Sciatic nerve (tissue), 2 donors: ENCODE measurements at regions not wholly inside any gene's neighbourhood (a gene's known extent, or its start where the extent isn't known, plus 50 kb on each side); places are given as distances from the start of the nearest gene placed in this dataset.
"Not testable (repeated sequence)": the region's sequence is repeated elsewhere in the genome, so short reads cannot be mapped to it uniquely, and the experiment has no call there.

Source experiments
- ATAC-seq: fragments of 200-7000 bp; cut with Tn5 transposase; one replicate; pipeline ENCODE4 v1.9.1; 2020; ENCODE audit warnings: mild to moderate bottlenecking, moderate library complexity
- DNase-seq: peaks from one replicate; pipeline ENCODE4 v3.0.0-alpha.2; 2020; ENCODE audit warnings: low spot score
- intact Hi-C: fragments of 100-400 bp; cut with DNase I; formaldehyde crosslinking; loops from one replicate; pipeline ENCODE4 v1.14.2; 2022
- donor health status: DM: no; HTN: no; CAD: no.
- donor health status: DM: no; HTN: no; CAD: no.

GRCh38 chr6:140153703-140154102 is 779.3 kb upstream of the CITED2 start:
- intact Hi-C loops, result no loop called here
- no peak for DNase-seq
- ATAC-seq, result no peak

GRCh38 chr6:140147825-140148814 is 773.7 kb upstream of the CITED2 start:
- intact Hi-C loops, DNase-seq, ATAC-seq: not testable (repeated sequence)

- DNase-seq (no peak), ATAC-seq (peak; percentile 57)
- intact Hi-C loops, result no loop called here
These were observed 766.4 kb upstream of the CITED2 start for GRCh38 chr6:140140891-140141290.

GRCh38 chr6:140138311-140139010 is 764.0 kb upstream of the CITED2 start:
- ATAC-seq, result no peak
- no peak for DNase-seq
- intact Hi-C loops, result no loop called here

GRCh38 chr6:140134224-140134623 is 759.8 kb upstream of the CITED2 start:
- intact Hi-C loops, result no loop called here
- ATAC-seq (no peak), DNase-seq (no peak)

GRCh38 chr6:140130074-140130473 is 755.6 kb upstream of the CITED2 start:
- DNase-seq (no peak), ATAC-seq (no peak)

GRCh38 chr6:140124498-140124897 is 750.0 kb upstream of the CITED2 start:
- DNase-seq (no peak), ATAC-seq (no peak)
- intact Hi-C loops, result no loop called here

More at GRCh38 chr6:140130074-140130473, 755.6 kb upstream of the CITED2 start:
- intact Hi-C loops, result no loop called here

GRCh38 chr6:140108167-140108566 is 733.7 kb upstream of the CITED2 start:
- ATAC-seq (no peak), DNase-seq (no peak)
- intact Hi-C loops, result no loop called here

GRCh38 chr6:140107216-140107615 is 732.8 kb upstream of the CITED2 start:
- intact Hi-C loops, result no loop called here
- ATAC-seq, result no peak
- no peak for DNase-seq

- no peak for DNase-seq
- peak; percentile 75 for ATAC-seq
- intact Hi-C loops, result no loop called here
These were observed 731.4 kb upstream of the CITED2 start for GRCh38 chr6:140105857-140106256.

- ATAC-seq, result no peak
- intact Hi-C loops, result no loop called here
- DNase-seq, result no peak
These were observed 730.8 kb upstream of the CITED2 start for GRCh38 chr6:140105241-140105640.

- ATAC-seq, result no peak
- intact Hi-C loops, result no loop called here
- DNase-seq, result no peak
These were observed 727.4 kb upstream of the CITED2 start for GRCh38 chr6:140101818-140102217.

- ATAC-seq (no peak), DNase-seq (no peak)
- intact Hi-C loops, result no loop called here
These were observed 726.9 kb upstream of the CITED2 start for GRCh38 chr6:140101367-140101766.

- ATAC-seq (no peak), DNase-seq (no peak)
- intact Hi-C loops, result no loop called here
These were observed 721.1 kb upstream of the CITED2 start for GRCh38 chr6:140095532-140095931.

GRCh38 chr6:140091895-140092294 is 717.4 kb upstream of the CITED2 start:
- DNase-seq (no peak), ATAC-seq (no peak)
- intact Hi-C loops, result no loop called here

GRCh38 chr6:140090871-140091270 is 716.4 kb upstream of the CITED2 start:
- ATAC-seq (no peak), DNase-seq (no peak)
- intact Hi-C loops, result no loop called here

- intact Hi-C loops, result no loop called here
- ATAC-seq (no peak), DNase-seq (no peak)
These were observed 708.9 kb upstream of the CITED2 start for GRCh38 chr6:140083375-140083774.

- intact Hi-C loops, result no loop called here
- DNase-seq (no peak), ATAC-seq (no peak)
These were observed 708.4 kb upstream of the CITED2 start for GRCh38 chr6:140082867-140083297.

- peak; percentile 58 for ATAC-seq
- intact Hi-C loops, result no loop called here
- DNase-seq, result no peak
These were observed 704.9 kb upstream of the CITED2 start for GRCh38 chr6:140079328-140079727.

- DNase-seq (no peak), ATAC-seq (peak; percentile 52)
- intact Hi-C loops, result no loop called here
These were observed 704.2 kb upstream of the CITED2 start for GRCh38 chr6:140078561-140079125.
